A549 (cell line): ENCODE measurements at regions not wholly inside any gene's neighbourhood (a gene's known extent, or its start where the extent isn't known, plus 50 kb on each side); places are given as distances from the start of the nearest gene placed in this dataset.

Source experiments
- CEBPB ChIP-seq, 2 experiments: fragments of >200 bp in 1 of 2; sonication (Bioruptor Twin) in 1 of 2; formaldehyde crosslinking in 1 of 2; IDR thresholded peaks; 2 replicates each; pipeline ENCODE4 v1.6.1; 2012 to 2016
- CTCF ChIP-seq: fragments of >200 bp; sonication (Bioruptor Twin); formaldehyde crosslinking; IDR thresholded peaks from 3 replicates; pipeline ENCODE4 v1.5.1; 2016
- EP300 ChIP-seq, 2 experiments: fragments of >200 bp; sonication (Bioruptor Twin); formaldehyde crosslinking; IDR thresholded peaks; 2 replicates in 1 of 2; 3 replicates in 1 of 2; pipeline ENCODE4 v1.6.1; 2016 to 2017
- GATA3 ChIP-seq: IDR thresholded peaks from 2 replicates; pipeline ENCODE4 v1.6.1; 2012; ENCODE audit warnings: borderline replicate concordance
- HMGXB4 ChIP-seq: fragments of 250-450 bp; sonication (Bioruptor Pico); IDR thresholded peaks from 2 replicates; pipeline ENCODE4 v1.5.0; 2021; ENCODE audit warnings: mild to moderate bottlenecking, moderate library complexity, borderline replicate concordance
- JUN ChIP-seq, 2 experiments: fragments of >200 bp; sonication (Bioruptor Twin); formaldehyde crosslinking; IDR thresholded peaks; 2 replicates in 1 of 2; 3 replicates in 1 of 2; pipeline ENCODE4 v1.6.1; 2016 to 2017
- PHF8 ChIP-seq: fragments of 200-600 bp; sonication (generic); IDR thresholded peaks from 2 replicates; pipeline ENCODE4 v1.6.1; 2016; ENCODE audit warnings: low read depth, mild to moderate bottlenecking, antibody characterized with exemption, moderate library complexity, borderline replicate concordance
- POLR2A ChIP-seq: IDR thresholded peaks from 2 replicates; pipeline ENCODE4 v1.6.1; 2012; ENCODE audit warnings: mild to moderate bottlenecking, low read length
- RAD21 ChIP-seq, 2 experiments: fragments of >200 bp in 1 of 2; sonication (Bioruptor Twin) in 1 of 2; formaldehyde crosslinking in 1 of 2; IDR thresholded peaks in 1 of 2; conservative IDR thresholded peaks in 1 of 2; 2 replicates in 1 of 2; 3 replicates in 1 of 2; pipeline ENCODE4 v1.6.1; 2012 to 2018; ENCODE audit warnings: inconsistent platforms in 1 of 2
- RCOR1 ChIP-seq: fragments of 150-350 bp; IDR thresholded peaks from 2 replicates; pipeline ENCODE4 v1.6.1; 2014; ENCODE audit warnings: antibody characterized with exemption, low read length, low read depth
- REST ChIP-seq: fragments of 200-600 bp; sonication (generic); IDR thresholded peaks from 2 replicates; pipeline ENCODE4 v1.6.1; 2016; ENCODE audit warnings: antibody characterized with exemption, mild to moderate bottlenecking, moderate library complexity
- USF2 ChIP-seq: fragments of 450-650 bp; IDR thresholded peaks from 2 replicates; pipeline ENCODE4 v1.6.1; 2014; ENCODE audit warnings: antibody characterized with exemption

- no peak for TF ChIP-seq CTCF
- TF ChIP-seq HMGXB4 (CRISPR knock-in tag) = no peak
- TF ChIP-seq RCOR1 = no peak
- TF ChIP-seq POLR2A = no peak
- no peak for TF ChIP-seq PHF8
- no peak for TF ChIP-seq REST
- no peak for TF ChIP-seq EP300 (IDR thresholded peaks at IDR 0.05)
- no peak for TF ChIP-seq GATA3
- no peak for TF ChIP-seq USF2
- TF ChIP-seq CEBPB (IDR thresholded peaks at IDR 0.05) = no peak
- no peak for TF ChIP-seq JUN (IDR thresholded peaks at IDR 0.05)
- TF ChIP-seq RAD21 (conservative IDR thresholded peaks at IDR 0.05 in 1 of 2, IDR thresholded peaks at IDR 0.05 in 1 of 2) = no peak
Measured at GRCh38 chr16:81179219-81179618, 59.3 kb upstream of the BCO1 start.
